ENCODE measurements at regions not wholly inside any gene's neighbourhood (a gene's known extent, or its start where the extent isn't known, plus 50 kb on each side); places are given as distances from the start of the nearest gene placed in this dataset.

- no peak for TF ChIP-seq CTCF (IDR thresholded peaks at IDR 0.05; ENCODE audit: control extremely low read depth in 1 of 3, insufficient read depth in 1 of 3, low read depth in 1 of 3, low read length in 3 of 3)
- no peak for TF ChIP-seq SAP30 (IDR thresholded peaks at IDR 0.05; ENCODE audit: insufficient read depth, insufficient replicate concordance, low read length)
- no peak for TF ChIP-seq NRF1 (IDR thresholded peaks at IDR 0.05; ENCODE audit: low read depth, low read length)
- no peak for TF ChIP-seq TCF12 (IDR thresholded peaks at IDR 0.05; ENCODE audit: low read depth, low read length)
- no peak for TF ChIP-seq POLR2A (IDR thresholded peaks at IDR 0.05; ENCODE audit: control extremely low read depth in 1 of 2, low read depth in 2 of 2, low read length in 2 of 2)
Measured at GRCh38 chr3:94912656-94913055, 849.8 kb downstream of the NSUN3 start (continued).

All from H1 (cell line).